ENCODE measurements at regions not wholly inside any gene's neighbourhood (a gene's known extent, or its start where the extent isn't known, plus 50 kb on each side); places are given as distances from the start of the nearest gene placed in this dataset.
"Not testable (repeated sequence)": the region's sequence is repeated elsewhere in the genome, so short reads cannot be mapped to it uniquely, and the experiment has no call there.

DNA sequence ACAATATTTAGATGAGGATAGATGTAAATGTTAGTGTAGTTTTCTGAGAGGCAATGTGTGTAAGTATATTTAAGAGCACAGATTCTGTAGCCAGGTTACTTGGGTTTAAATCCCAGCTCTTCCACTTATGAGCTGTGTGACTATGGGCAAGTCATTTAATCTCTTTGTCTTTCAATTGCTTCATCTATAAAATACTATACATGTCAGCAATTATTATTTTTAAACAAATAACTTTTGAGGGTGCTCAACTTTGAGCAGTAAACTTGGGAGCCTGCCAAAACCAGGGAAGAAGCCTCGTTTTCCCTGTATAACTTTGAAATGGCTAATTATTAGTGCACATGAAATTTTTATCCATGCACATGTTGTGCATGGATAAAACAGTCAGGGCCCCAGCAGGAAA, 222.8 kb downstream of the FOXD2 start:
- H3K27ac ChIP-seq = no peak overlapping the region
- WGBS, 2 donors = 23 to 48% methylated on average over 1 of the region's 1 CpG
- no peaks in the 10 kb centered on the region for H3K4me1 ChIP-seq
- DNase-seq = peak; percentile 4
- no peak overlapping the region for H3K4me3 ChIP-seq
- TF ChIP-seq POLR2A (IDR thresholded peaks at IDR 0.05) (no peak), EP300 (IDR thresholded peaks at IDR 0.05) (no peak), POLR2AphosphoS5 (IDR thresholded peaks at IDR 0.05) (no peak)
- TF ChIP-seq, protein P1, sequence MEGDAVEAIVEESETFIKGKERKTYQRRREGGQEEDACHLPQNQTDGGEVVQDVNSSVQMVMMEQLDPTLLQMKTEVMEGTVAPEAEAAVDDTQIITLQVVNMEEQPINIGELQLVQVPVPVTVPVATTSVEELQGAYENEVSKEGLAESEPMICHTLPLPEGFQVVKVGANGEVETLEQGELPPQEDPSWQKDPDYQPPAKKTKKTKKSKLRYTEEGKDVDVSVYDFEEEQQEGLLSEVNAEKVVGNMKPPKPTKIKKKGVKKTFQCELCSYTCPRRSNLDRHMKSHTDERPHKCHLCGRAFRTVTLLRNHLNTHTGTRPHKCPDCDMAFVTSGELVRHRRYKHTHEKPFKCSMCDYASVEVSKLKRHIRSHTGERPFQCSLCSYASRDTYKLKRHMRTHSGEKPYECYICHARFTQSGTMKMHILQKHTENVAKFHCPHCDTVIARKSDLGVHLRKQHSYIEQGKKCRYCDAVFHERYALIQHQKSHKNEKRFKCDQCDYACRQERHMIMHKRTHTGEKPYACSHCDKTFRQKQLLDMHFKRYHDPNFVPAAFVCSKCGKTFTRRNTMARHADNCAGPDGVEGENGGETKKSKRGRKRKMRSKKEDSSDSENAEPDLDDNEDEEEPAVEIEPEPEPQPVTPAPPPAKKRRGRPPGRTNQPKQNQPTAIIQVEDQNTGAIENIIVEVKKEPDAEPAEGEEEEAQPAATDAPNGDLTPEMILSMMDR (IDR thresholded peaks at IDR 0.05) = no peak
- no peaks in the 10 kb centered on the region for H3K27me3 ChIP-seq
- no peaks in the 10 kb centered on the region for H3K36me3 ChIP-seq
- H3K9me3 ChIP-seq = no peaks in the 10 kb centered on the region
- intact Hi-C loops (cut with DNase I) = no loop called here

GRCh38 chr1:47661040-47661439, 223.2 kb downstream of the FOXD2 start:
- intact Hi-C loops (cut with DNase I) = no loop called here
- TF ChIP-seq POLR2A (IDR thresholded peaks at IDR 0.05) (no peak), EP300 (IDR thresholded peaks at IDR 0.05) (no peak), POLR2AphosphoS5 (IDR thresholded peaks at IDR 0.05) (no peak)
- TF ChIP-seq, protein P1 (IDR thresholded peaks at IDR 0.05) = no peak
- Histone ChIP-seq H3K4me1 (no peaks in the 10 kb centered on the region), H3K4me3 (no peak overlapping the region), H3K27me3 (no peaks in the 10 kb centered on the region), H3K27ac (no peak overlapping the region), H3K9me3 (no peaks in the 10 kb centered on the region), H3K36me3 (no peaks in the 10 kb centered on the region)
- 88 to 95% methylated on average over 6 of the region's 6 CpGs for WGBS, 2 donors
- DNase-seq = peak; percentile 39

DNA sequence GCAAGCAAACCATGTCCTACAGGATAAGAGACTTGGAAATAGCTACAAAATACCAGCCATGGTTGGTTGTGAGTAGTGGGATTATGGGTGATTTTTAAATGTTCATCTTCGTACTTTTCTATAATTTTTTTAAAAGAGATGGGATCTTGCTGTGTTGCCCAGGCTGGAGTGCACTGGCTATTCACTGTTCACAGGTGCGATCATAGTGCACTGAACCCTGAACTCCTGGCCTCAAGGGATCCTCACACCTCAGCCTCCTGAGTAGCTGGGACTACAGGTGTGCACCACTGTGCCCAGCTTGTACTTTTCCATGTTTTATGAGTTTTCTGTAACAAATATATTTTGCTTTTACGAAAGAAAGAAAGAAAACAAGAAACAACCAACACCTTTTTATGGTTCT, 224.2 kb downstream of the FOXD2 start:
- Histone ChIP-seq H3K27ac (no peak overlapping the region), H3K36me3 (no peaks in the 10 kb centered on the region), H3K27me3 (no peaks in the 10 kb centered on the region), H3K4me1 (no peaks in the 10 kb centered on the region), H3K4me3 (no peak overlapping the region), H3K9me3 (no peaks in the 10 kb centered on the region)
- DNase-seq = no peak
- TF ChIP-seq EP300 (IDR thresholded peaks at IDR 0.05) (no peak), POLR2AphosphoS5 (IDR thresholded peaks at IDR 0.05) (no peak), POLR2A (IDR thresholded peaks at IDR 0.05) (no peak)
- TF ChIP-seq, protein P1 (IDR thresholded peaks at IDR 0.05) = no peak
- WGBS, 2 donors = 91 to 94% methylated on average over 3 of the region's 3 CpGs
- intact Hi-C loops (cut with DNase I) = no loop called here

DNA sequence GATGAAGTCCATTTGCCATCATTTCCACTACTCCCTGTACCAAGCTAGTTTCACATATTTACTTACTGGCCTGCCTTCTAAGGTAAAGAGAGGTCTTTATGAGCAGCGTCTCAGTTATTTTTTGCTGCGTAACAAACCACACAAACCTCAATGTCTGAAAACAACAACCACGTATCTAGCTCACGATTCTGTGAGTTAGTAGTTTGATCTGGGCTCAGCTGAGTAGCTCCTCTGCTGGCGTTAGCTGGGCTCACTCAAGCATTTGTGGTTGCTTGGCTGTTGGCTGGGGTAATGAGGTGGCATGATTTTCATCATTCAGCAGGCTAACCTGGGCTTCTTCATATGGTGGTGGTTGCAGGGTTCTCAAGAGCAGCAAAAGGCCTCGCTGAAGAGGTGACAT, 225.4 kb downstream of the FOXD2 start:
- no peaks in the 10 kb centered on the region for H3K27me3 ChIP-seq
- no peaks in the 10 kb centered on the region for H3K4me1 ChIP-seq
- H3K9me3 ChIP-seq = no peaks in the 10 kb centered on the region
- no peak for DNase-seq
- H3K36me3 ChIP-seq = no peaks in the 10 kb centered on the region
- no peak overlapping the region for H3K4me3 ChIP-seq
- intact Hi-C loops (cut with DNase I) = no loop called here
- TF ChIP-seq, protein P1 (IDR thresholded peaks at IDR 0.05) = no peak
- TF ChIP-seq EP300 (IDR thresholded peaks at IDR 0.05) (no peak), POLR2A (IDR thresholded peaks at IDR 0.05) (no peak), POLR2AphosphoS5 (IDR thresholded peaks at IDR 0.05) (no peak)
- H3K27ac ChIP-seq = no peak overlapping the region
- 58 to 90% methylated on average over 6 of the region's 6 CpGs for WGBS, 2 donors

GRCh38 chr1:47664356-47664755, 226.5 kb downstream of the FOXD2 start:
- intact Hi-C loops (cut with DNase I) = no loop called here
- Histone ChIP-seq H3K4me3 (no peak overlapping the region), H3K4me1 (no peaks in the 10 kb centered on the region), H3K27me3 (no peaks in the 10 kb centered on the region), H3K36me3 (no peaks in the 10 kb centered on the region), H3K27ac (no peak overlapping the region), H3K9me3 (no peaks in the 10 kb centered on the region)
- TF ChIP-seq, protein P1 (IDR thresholded peaks at IDR 0.05) = no peak
- TF ChIP-seq POLR2AphosphoS5 (IDR thresholded peaks at IDR 0.05) (no peak), EP300 (IDR thresholded peaks at IDR 0.05) (no peak), POLR2A (IDR thresholded peaks at IDR 0.05) (no peak)
- peak; percentile 11 for DNase-seq
- 89 to 90% methylated on average over 4 of the region's 4 CpGs for WGBS, 2 donors

GRCh38 chr1:47664896-47665295, 227.1 kb downstream of the FOXD2 start:
- H3K9me3 ChIP-seq; H3K4me1 ChIP-seq; intact Hi-C loops (cut with DNase I); H3K4me3 ChIP-seq; H3K27ac ChIP-seq; H3K27me3 ChIP-seq; H3K36me3 ChIP-seq: not testable (repeated sequence)
- DNase-seq = peak; percentile 25
- WGBS, 2 donors = 93% methylated on average over 8 of the region's 8 CpGs

Measured in sigmoid colon (tissue), 6 donors.